ENCODE measurements at regions not wholly inside any gene's neighbourhood (a gene's known extent, or its start where the extent isn't known, plus 50 kb on each side); places are given as distances from the start of the nearest gene placed in this dataset.
"Not testable (repeated sequence)": the region's sequence is repeated elsewhere in the genome, so short reads cannot be mapped to it uniquely, and the experiment has no call there.

DNA sequence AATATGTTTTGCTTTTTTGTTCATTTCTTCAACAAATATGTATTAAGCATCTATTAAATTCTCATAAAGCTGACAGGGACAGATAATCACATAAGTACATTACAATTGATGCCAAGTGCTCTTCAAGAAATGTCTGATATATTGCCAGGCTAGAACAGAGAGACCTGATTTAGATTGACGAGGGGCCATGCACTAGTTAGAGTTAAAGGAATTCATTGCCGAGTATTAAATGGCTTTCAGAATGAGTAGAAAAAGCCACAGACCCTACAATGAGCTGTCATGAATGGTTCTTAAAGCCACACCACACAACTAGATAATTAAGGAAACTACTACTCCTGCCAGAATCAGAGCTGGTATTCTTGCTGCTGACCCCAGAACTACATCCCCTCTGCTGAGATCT is 250.2 kb upstream of the MME start:
- peak in 2 of 3 donors; percentile 81 to 84 for DNase-seq
- 62 to 75% methylated on average over 2 of the region's 2 CpGs for WGBS, 2 donors

DNA sequence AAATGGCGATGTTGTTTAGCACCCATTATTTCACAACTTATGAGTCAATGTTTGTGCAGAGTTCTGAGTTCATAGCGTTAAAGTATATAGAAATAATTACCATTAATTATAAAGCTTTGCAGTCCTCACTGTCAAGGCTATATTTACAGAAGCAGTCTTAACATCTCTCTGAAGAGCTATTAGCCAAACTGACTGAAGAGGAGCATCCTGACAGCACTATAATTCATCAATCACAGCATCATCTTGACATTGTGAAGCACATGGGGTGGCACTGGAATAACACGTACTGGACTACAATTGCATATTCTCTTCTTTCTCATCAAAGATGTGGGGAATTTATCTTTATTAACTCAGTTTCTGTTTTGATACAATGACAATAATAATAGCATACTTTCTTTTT is 260.6 kb upstream of the MME start:
- H3K4me1 ChIP-seq (ENCODE audit: control insufficient read depth in 5 of 5, insufficient read depth in 5 of 5, low read length in 5 of 5), result no peaks in the 10 kb centered on the region
- no peak overlapping the region for H3K9ac ChIP-seq (ENCODE audit: insufficient read depth in 1 of 2, low read length in 2 of 2)
- H3K4me3 ChIP-seq, result no peak overlapping the region
- no peaks in the 10 kb centered on the region for H3K27me3 ChIP-seq (ENCODE audit: control insufficient read depth in 3 of 3, insufficient read depth in 3 of 3, low read length in 2 of 3)
- WGBS, 2 donors, result 83 to 96% methylated on average over 3 of the region's 3 CpGs
- no peak for ATAC-seq (ENCODE audit: insufficient read depth, low FRiP score)
- no peaks in the 10 kb centered on the region for H3K9me3 ChIP-seq (ENCODE audit: control insufficient read depth in 4 of 4, insufficient read depth in 3 of 4, low read length in 3 of 4)
- no peak overlapping the region for H3K27ac ChIP-seq (ENCODE audit: low read depth in 1 of 2, low read length in 1 of 2)
- TF ChIP-seq, protein P1, sequence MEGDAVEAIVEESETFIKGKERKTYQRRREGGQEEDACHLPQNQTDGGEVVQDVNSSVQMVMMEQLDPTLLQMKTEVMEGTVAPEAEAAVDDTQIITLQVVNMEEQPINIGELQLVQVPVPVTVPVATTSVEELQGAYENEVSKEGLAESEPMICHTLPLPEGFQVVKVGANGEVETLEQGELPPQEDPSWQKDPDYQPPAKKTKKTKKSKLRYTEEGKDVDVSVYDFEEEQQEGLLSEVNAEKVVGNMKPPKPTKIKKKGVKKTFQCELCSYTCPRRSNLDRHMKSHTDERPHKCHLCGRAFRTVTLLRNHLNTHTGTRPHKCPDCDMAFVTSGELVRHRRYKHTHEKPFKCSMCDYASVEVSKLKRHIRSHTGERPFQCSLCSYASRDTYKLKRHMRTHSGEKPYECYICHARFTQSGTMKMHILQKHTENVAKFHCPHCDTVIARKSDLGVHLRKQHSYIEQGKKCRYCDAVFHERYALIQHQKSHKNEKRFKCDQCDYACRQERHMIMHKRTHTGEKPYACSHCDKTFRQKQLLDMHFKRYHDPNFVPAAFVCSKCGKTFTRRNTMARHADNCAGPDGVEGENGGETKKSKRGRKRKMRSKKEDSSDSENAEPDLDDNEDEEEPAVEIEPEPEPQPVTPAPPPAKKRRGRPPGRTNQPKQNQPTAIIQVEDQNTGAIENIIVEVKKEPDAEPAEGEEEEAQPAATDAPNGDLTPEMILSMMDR (IDR thresholded peaks at IDR 0.05; ENCODE audit: control extremely low read depth, extremely low read depth), result no peak
- DNase-seq, result no peak
- no peaks in the 10 kb centered on the region for H3K36me3 ChIP-seq (ENCODE audit: control insufficient read depth in 4 of 4, insufficient read depth in 4 of 4, low read length in 4 of 4)

More for the DNA sequence above, 250.2 kb upstream of the MME start:
- Histone ChIP-seq H3K9me3 (ENCODE audit: control insufficient read depth in 4 of 4, insufficient read depth in 3 of 4, low read length in 3 of 4) (peaks cover 0 to 8% (median 1%) of the 10 kb centered on the region in 4 donors), H3K4me1 (ENCODE audit: control insufficient read depth in 5 of 5, insufficient read depth in 5 of 5, low read length in 5 of 5) (peaks cover 0 to 9% (median 0%) of the 10 kb centered on the region in 5 donors), H3K27ac (ENCODE audit: low read depth in 1 of 2, low read length in 1 of 2) (no peak overlapping the region), H3K9ac (ENCODE audit: insufficient read depth in 1 of 2, low read length in 2 of 2) (no peak overlapping the region), H3K27me3 (ENCODE audit: control insufficient read depth in 3 of 3, insufficient read depth in 3 of 3, low read length in 2 of 3) (no peaks in the 10 kb centered on the region), H3K4me3 (no peak overlapping the region), H3K36me3 (ENCODE audit: control insufficient read depth in 4 of 4, insufficient read depth in 4 of 4, low read length in 4 of 4) (no peaks in the 10 kb centered on the region)
- no peak for ATAC-seq (ENCODE audit: insufficient read depth, low FRiP score)
- TF ChIP-seq, protein P1 (IDR thresholded peaks at IDR 0.05; ENCODE audit: control extremely low read depth, extremely low read depth), result no peak

DNA sequence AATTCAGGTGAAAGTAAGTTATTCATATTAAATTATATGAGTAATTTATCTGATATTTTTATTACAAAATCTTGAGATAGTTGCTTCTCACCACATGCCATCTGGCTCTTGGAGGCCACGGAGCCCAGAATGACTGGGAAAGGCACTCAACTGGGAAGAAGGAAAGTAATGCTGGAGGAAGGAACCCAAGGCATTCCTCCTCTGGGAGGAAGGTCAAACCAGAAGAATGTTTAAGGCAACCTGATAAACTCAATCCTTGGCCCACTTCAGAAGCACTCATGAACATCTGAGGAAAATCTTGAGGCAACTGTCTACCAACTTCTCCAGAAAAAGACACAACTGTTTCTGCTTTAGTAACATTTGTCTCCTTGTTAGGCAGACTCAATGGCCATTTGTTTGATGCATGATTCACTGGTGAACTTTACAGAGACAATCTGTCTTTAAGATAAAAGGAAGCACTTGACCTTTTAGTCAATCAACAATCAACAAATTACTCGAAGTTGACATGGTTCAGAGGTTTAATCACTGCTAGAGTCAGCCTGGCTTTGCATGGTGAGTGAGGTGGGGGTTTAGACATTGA is 261.4 kb upstream of the MME start:
- Histone ChIP-seq H3K9me3 (ENCODE audit: control insufficient read depth in 4 of 4, insufficient read depth in 3 of 4, low read length in 3 of 4) (no peaks in the 10 kb centered on the region), H3K36me3 (ENCODE audit: control insufficient read depth in 4 of 4, insufficient read depth in 4 of 4, low read length in 4 of 4) (no peaks in the 10 kb centered on the region), H3K9ac (ENCODE audit: insufficient read depth in 1 of 2, low read length in 2 of 2) (no peak overlapping the region), H3K27ac (ENCODE audit: low read depth in 1 of 2, low read length in 1 of 2) (no peak overlapping the region), H3K4me1 (ENCODE audit: control insufficient read depth in 5 of 5, insufficient read depth in 5 of 5, low read length in 5 of 5) (no peaks in the 10 kb centered on the region), H3K27me3 (ENCODE audit: control insufficient read depth in 3 of 3, insufficient read depth in 3 of 3, low read length in 2 of 3) (no peaks in the 10 kb centered on the region), H3K4me3 (no peak overlapping the region)
- 57 to 82% methylated on average over 2 of the region's 2 CpGs for WGBS, 2 donors
- ATAC-seq (ENCODE audit: insufficient read depth, low FRiP score), result no peak
- TF ChIP-seq, protein P1 (IDR thresholded peaks at IDR 0.05; ENCODE audit: control extremely low read depth, extremely low read depth), result no peak
- no peak for DNase-seq

DNA sequence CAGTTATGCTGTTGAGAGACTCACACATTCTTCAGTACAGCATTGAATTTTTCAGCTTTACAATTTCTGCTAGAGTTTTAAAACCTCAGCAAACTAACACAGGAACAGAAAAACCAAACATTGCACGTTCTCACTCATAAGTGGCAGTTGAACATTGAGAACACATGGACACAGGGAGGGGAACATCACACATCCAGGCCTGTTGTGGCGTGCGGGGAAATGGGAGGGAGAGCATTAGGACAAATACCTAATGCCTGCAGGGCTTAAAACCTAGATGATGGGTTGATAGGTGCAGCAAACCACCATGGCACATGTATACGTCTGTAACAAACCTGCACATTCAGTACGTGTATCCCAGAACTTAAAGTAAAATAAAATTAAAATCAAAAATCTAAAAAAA is 270.1 kb upstream of the MME start:
- not testable (repeated sequence) for H3K9ac ChIP-seq (ENCODE audit: insufficient read depth in 1 of 2, low read length in 2 of 2); H3K27ac ChIP-seq (ENCODE audit: low read depth in 1 of 2, low read length in 1 of 2); H3K4me1 ChIP-seq (ENCODE audit: control insufficient read depth in 5 of 5, insufficient read depth in 5 of 5, low read length in 5 of 5); H3K4me3 ChIP-seq; H3K9me3 ChIP-seq (ENCODE audit: control insufficient read depth in 4 of 4, insufficient read depth in 3 of 4, low read length in 3 of 4); H3K27me3 ChIP-seq (ENCODE audit: control insufficient read depth in 3 of 3, insufficient read depth in 3 of 3, low read length in 2 of 3); ATAC-seq (ENCODE audit: insufficient read depth, low FRiP score); DNase-seq; H3K36me3 ChIP-seq (ENCODE audit: control insufficient read depth in 4 of 4, insufficient read depth in 4 of 4, low read length in 4 of 4)
- 85 to 87% methylated on average over 5 of the region's 5 CpGs for WGBS, 2 donors
